ENCODE measurements at regions not wholly inside any gene's neighbourhood (a gene's known extent, or its start where the extent isn't known, plus 50 kb on each side); places are given as distances from the start of the nearest gene placed in this dataset.

- TF ChIP-seq CTCF (IDR thresholded peaks at IDR 0.05) = peak in 2 of 6 experiments; percentile 9 to 16
- no peak for TF ChIP-seq POLR2AphosphoS5 (IDR thresholded peaks at IDR 0.05)
These were observed 83.2 kb upstream of the IRS2 start for GRCh38 chr13:109869312-109870237.
